ENCODE measurements at regions not wholly inside any gene's neighbourhood (a gene's known extent, or its start where the extent isn't known, plus 50 kb on each side); places are given as distances from the start of the nearest gene placed in this dataset.
"Not testable (repeated sequence)": the region's sequence is repeated elsewhere in the genome, so short reads cannot be mapped to it uniquely, and the experiment has no call there.

- H3K27ac ChIP-seq = no peak overlapping the region
Observed at GRCh38 chr11:21988477-21988876, 204.4 kb upstream of the ANO5 start.

GRCh38 chr11:22001803-22002202 lies 191.1 kb upstream of the ANO5 start:
- not testable (repeated sequence) for DNase-seq (ENCODE audit: low spot score); H3K27ac ChIP-seq; H3K4me3 ChIP-seq

More at GRCh38 chr11:21988477-21988876, 204.4 kb upstream of the ANO5 start:
- DNase-seq (ENCODE audit: low spot score) = no peak
- no peak for TF ChIP-seq CTCF (IDR thresholded peaks at IDR 0.05)
- no peak overlapping the region for H3K4me3 ChIP-seq

GRCh38 chr11:22006901-22007300 lies 186.0 kb upstream of the ANO5 start:
- no peak for TF ChIP-seq CTCF (IDR thresholded peaks at IDR 0.05)
- DNase-seq (ENCODE audit: low spot score) = no peak
- Histone ChIP-seq H3K4me3 (no peak overlapping the region), H3K27ac (no peak overlapping the region)

GRCh38 chr11:22031791-22032190 lies 161.1 kb upstream of the ANO5 start:
- H3K4me3 ChIP-seq = no peak overlapping the region
- no peak for DNase-seq (ENCODE audit: low spot score)
- TF ChIP-seq CTCF (IDR thresholded peaks at IDR 0.05) = no peak
- H3K27ac ChIP-seq = no peak overlapping the region

- DNase-seq (ENCODE audit: low spot score) = no peak
- no peak for TF ChIP-seq CTCF (IDR thresholded peaks at IDR 0.05)
- no peak overlapping the region for H3K27ac ChIP-seq
- H3K4me3 ChIP-seq = no peak overlapping the region
Observed at GRCh38 chr11:22037505-22037904, 155.4 kb upstream of the ANO5 start.

GRCh38 chr11:22041039-22041438 lies 151.8 kb upstream of the ANO5 start:
- Histone ChIP-seq H3K4me3 (no peak overlapping the region), H3K27ac (no peak overlapping the region)
- DNase-seq (ENCODE audit: low spot score) = no peak
- no peak for TF ChIP-seq CTCF (IDR thresholded peaks at IDR 0.05)

GRCh38 chr11:22042081-22042480 lies 150.8 kb upstream of the ANO5 start:
- H3K27ac ChIP-seq = no peak overlapping the region
- DNase-seq (ENCODE audit: low spot score) = no peak
- TF ChIP-seq CTCF (IDR thresholded peaks at IDR 0.05) = no peak
- H3K4me3 ChIP-seq = no peak overlapping the region

- Histone ChIP-seq H3K4me3 (no peak overlapping the region), H3K27ac (no peak overlapping the region)
- DNase-seq (ENCODE audit: low spot score) = no peak
- no peak for TF ChIP-seq CTCF (IDR thresholded peaks at IDR 0.05)
Observed at GRCh38 chr11:22044126-22044525, 148.8 kb upstream of the ANO5 start.
